ENCODE measurements at regions not wholly inside any gene's neighbourhood (a gene's known extent, or its start where the extent isn't known, plus 50 kb on each side); places are given as distances from the start of the nearest gene placed in this dataset.

- H2AFZ ChIP-seq = no peak overlapping the region
- H3K4me2 ChIP-seq = no peak overlapping the region
- H3F3A ChIP-seq (replicated peaks; ENCODE audit: low read depth) = no peaks in the 10 kb centered on the region
- no peaks in the 10 kb centered on the region for H3K9me2 ChIP-seq (ENCODE audit: insufficient read depth)
- TF ChIP-seq JUNB (IDR thresholded peaks at IDR 0.05; ENCODE audit: unreplicated experiment) = no peak
- no peak for TF ChIP-seq NANOG (IDR thresholded peaks at IDR 0.05; ENCODE audit: borderline replicate concordance)
- no peak for TF ChIP-seq ZNF114 (CRISPR knock-in tag; IDR thresholded peaks at IDR 0.05)
- no peak for TF ChIP-seq ZNF331 (CRISPR knock-in tag; IDR thresholded peaks at IDR 0.05; ENCODE audit: low read depth)
- TF ChIP-seq CTCF (conservative IDR thresholded peaks at IDR 0.05; ENCODE audit: low read depth in 2 of 2) = no peak
- no peak for TF ChIP-seq EZH2 (IDR thresholded peaks at IDR 0.05; ENCODE audit: low read depth, unreplicated experiment)
- TF ChIP-seq STAT1 (IDR thresholded peaks at IDR 0.05; ENCODE audit: unreplicated experiment) = no peak
- no peak for TF ChIP-seq POLR2AphosphoS5 (IDR thresholded peaks at IDR 0.05; ENCODE audit: low read depth)
- TF ChIP-seq EZH2phosphoT487 (IDR thresholded peaks at IDR 0.05; ENCODE audit: unreplicated experiment) = no peak
- TF ChIP-seq ETS1 (IDR thresholded peaks at IDR 0.05) = no peak
- no peak for TF ChIP-seq ZNF462 (CRISPR knock-in tag; IDR thresholded peaks at IDR 0.05)
- no peak for TF ChIP-seq CREB1 (CRISPR knock-in tag; IDR thresholded peaks at IDR 0.05; ENCODE audit: low read depth)
- no peak for TF ChIP-seq REST (IDR thresholded peaks at IDR 0.05; ENCODE audit: unreplicated experiment)
- DNase-seq (ENCODE audit: low spot score) (no peak), ATAC-seq (no peak)
- Mint-ChIP-seq H3K27ac (no peak overlapping the region), H3K27me3 (ENCODE audit: insufficient read depth, low read depth, poor library complexity) (peaks cover 9% of the 10 kb centered on the region), H3K4me1 (peaks cover 21% of the 10 kb centered on the region), H3K36me3 (ENCODE audit: low read depth) (peaks cover 3% of the 10 kb centered on the region; the same call in 1 of the 3 replicates), H3K9me3 (peaks cover 3% of the 10 kb centered on the region; the same call in 2 of the 3 replicates), H3K4me3 (no peak overlapping the region)
- H3K36me3 ChIP-seq (ENCODE audit: insufficient read depth) = no peaks in the 10 kb centered on the region
- no peaks in the 10 kb centered on the region for H3K27me3 ChIP-seq (ENCODE audit: insufficient read depth)
- H3K27ac ChIP-seq (ENCODE audit: low read depth) = no peak overlapping the region
- no peak overlapping the region for H3K4me3 ChIP-seq
- H4K20me1 ChIP-seq (replicated peaks; ENCODE audit: insufficient read depth) = no peaks in the 10 kb centered on the region
- no peaks in the 10 kb centered on the region for H3K79me2 ChIP-seq (replicated peaks; ENCODE audit: insufficient read depth)
- H3K4me1 ChIP-seq (ENCODE audit: insufficient read depth) = no peaks in the 10 kb centered on the region
These were observed 1041.0 kb downstream of the BRD1 start for GRCh38 chr22:48786679-48786996.

Data from GM23338 (cell line).